GM18951 (cell line): ENCODE measurements at regions not wholly inside any gene's neighbourhood (a gene's known extent, or its start where the extent isn't known, plus 50 kb on each side); places are given as distances from the start of the nearest gene placed in this dataset.

Source experiments
- POLR2A ChIP-seq: IDR thresholded peaks from 4 replicates; pipeline ENCODE4 v1.6.1; 2011; ENCODE audit warnings: mild to moderate bottlenecking; ENCODE audit not compliant: insufficient read length, insufficient read depth; ENCODE audit errors: extremely low read depth
- in situ Hi-C: fragments of 300-500 bp; cut with MboI; formaldehyde crosslinking; loops from one replicate; pipeline ENCODE4 v1.12.0; 2022; ENCODE audit warnings: low sequenced_read_pairs, mixed read lengths, inconsistent platforms; ENCODE audit not compliant: unreplicated experiment

DNA sequence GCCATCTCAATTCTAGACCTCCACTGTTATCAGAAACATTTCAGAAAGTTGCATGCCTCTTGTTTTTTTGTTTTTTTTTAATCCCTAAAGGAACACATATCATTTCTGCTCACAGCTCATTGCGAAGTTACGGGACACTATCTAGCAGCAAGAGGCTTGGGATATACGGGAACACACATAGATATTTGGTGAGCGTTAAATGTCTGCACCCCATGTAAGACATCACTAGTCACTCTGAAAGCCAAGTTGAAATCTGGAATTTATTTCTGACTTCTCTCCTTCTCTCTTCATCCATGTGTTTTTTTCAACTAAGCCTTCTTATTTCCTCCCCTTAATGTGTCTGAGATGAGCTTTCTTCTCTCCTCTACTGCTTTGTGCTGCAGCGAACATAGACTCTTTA lies 683.7 kb downstream of the PDHA2 start:
- in situ Hi-C loops = no loop called here
- no peak for TF ChIP-seq POLR2A

DNA sequence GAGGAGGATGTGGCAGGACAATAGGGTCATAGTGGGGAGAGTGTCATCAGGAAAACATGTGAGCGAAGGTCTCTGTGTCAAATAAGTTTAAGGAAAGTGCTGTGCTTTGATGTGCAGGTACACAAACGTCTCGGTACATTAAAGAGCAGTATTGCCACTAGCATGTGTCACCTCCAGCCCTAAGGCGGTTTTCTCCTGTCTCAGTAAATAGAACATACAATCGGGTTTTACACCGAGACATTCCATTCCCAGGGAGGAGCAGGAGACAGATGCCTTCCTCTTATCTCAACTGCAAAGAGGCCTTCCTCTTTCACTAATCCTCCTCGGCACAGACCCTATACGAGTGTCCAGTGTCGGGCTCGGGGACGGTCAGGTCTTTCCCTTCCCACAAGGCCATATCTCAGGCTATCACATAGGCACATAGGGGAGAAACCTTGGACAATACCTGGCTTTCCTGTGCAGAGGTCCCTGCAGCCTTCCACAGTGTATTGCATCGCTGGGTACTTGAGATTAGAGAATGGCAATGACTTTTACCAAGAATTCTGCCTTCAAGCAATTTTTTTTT lies 684.5 kb downstream of the PDHA2 start:
- in situ Hi-C loops = no loop called here
- no peak for TF ChIP-seq POLR2A

- in situ Hi-C loops = no loop called here
- TF ChIP-seq POLR2A = no peak
Measured at GRCh38 chr4:96525898-96526297, 686.0 kb downstream of the PDHA2 start.

DNA sequence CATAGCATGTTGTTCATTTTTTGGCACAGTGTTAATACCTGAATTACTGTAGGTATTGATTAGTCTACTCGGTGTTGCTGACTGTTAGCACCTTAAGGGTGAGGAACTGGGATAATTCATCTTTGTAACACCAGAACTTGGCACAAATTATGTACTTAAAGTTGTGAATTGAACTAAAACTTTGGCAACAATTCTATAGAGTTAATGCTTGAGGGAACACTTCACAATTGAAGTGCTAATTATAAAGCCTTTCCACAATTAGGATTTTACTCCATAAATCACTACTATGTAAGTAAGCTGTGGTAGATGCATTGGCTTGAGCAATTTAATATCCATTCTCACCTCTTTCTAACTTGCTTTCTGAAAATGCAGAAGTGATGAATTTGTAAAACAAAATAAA lies 686.7 kb downstream of the PDHA2 start:
- TF ChIP-seq POLR2A = no peak
- in situ Hi-C loops = no loop called here

DNA sequence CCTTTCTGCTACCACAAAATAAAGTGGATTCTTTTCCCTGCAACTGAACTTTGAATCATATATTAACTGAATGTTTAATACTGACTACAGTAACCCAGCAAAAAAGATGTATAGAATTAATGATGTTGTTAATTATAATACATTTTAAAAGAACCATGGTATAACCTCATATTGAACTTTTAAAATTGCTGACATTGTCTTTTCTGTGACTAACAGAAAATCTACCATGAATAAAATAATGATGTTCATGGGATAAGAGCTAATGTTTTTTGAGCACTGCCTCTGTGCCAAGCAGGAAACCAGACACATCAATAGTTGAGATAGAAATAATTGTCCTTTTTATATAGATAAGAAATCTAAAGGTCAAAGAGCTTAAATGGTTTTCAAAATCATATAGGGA lies 691.9 kb downstream of the PDHA2 start:
- no peak for TF ChIP-seq POLR2A
- in situ Hi-C loops = no loop called here

- in situ Hi-C loops = no loop called here
- TF ChIP-seq POLR2A = no peak
Measured at GRCh38 chr4:96543346-96543745, 703.5 kb downstream of the PDHA2 start.

GRCh38 chr4:96558466-96558865 lies 718.6 kb downstream of the PDHA2 start:
- TF ChIP-seq POLR2A = no peak
- in situ Hi-C loops = no loop called here

DNA sequence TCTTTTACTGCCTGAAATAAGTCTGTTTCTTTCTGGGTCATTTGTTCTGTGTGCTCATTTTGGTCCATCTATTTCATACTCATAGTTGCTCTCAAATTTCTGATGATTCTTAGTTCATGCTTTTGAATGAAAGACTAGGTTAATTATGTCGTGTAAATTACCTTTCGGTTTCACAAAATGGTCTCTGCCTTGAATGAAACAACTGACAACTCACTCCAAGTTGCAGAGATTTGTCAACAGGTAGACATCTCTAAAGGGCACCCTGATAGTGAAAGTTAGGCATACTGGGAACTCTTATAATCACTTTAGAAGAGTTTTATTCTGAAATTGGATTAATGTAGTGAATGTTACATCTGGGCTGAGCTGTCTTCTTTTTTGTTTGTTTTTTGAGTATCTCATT lies 726.9 kb downstream of the PDHA2 start:
- TF ChIP-seq POLR2A = no peak
- in situ Hi-C loops = no loop called here

DNA sequence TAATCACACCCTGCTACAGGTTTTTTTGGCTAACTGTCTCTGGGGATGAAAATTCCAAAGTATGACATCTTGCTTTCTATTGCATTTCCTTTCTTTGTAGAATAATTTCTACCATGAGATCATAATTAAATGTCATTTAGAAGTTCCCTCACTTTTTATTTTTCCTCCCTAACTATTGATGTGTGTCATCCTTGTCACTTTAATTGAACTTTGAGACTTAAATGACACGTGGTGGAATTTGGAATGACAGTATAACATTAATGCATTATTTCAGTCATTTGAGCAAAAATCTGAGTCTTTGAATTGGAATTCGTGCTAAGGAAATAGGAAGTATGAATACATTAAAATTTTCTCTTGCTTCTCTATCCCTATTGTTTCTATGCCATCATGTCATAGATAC lies 745.4 kb downstream of the PDHA2 start:
- in situ Hi-C loops = no loop called here
- TF ChIP-seq POLR2A = no peak

DNA sequence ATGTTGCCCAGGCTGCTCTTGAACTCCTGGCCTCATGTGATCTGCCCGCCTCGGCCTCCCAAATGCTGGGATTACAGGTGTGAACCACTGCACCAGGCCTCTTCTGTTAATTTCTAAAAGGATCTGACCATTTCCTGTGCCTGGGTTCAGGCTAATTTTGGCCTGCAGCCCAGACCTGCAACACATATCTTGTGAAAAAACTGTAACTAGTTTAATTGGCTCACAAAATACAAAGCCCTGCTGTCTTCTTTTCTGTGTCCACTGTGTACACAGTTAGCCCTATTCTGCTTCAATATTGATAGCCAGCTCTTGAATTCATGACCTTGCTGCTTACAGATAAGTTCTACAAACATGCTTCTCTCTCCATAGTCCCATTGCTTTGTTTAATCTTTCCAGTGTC lies 753.5 kb downstream of the PDHA2 start:
- no peak for TF ChIP-seq POLR2A
- in situ Hi-C loops = no loop called here

- in situ Hi-C loops = no loop called here
- no peak for TF ChIP-seq POLR2A
Measured at GRCh38 chr4:96598465-96598864, 758.6 kb downstream of the PDHA2 start.

- no peak for TF ChIP-seq POLR2A
- in situ Hi-C loops = no loop called here
Measured at GRCh38 chr4:96599752-96600151, 759.9 kb downstream of the PDHA2 start.

DNA sequence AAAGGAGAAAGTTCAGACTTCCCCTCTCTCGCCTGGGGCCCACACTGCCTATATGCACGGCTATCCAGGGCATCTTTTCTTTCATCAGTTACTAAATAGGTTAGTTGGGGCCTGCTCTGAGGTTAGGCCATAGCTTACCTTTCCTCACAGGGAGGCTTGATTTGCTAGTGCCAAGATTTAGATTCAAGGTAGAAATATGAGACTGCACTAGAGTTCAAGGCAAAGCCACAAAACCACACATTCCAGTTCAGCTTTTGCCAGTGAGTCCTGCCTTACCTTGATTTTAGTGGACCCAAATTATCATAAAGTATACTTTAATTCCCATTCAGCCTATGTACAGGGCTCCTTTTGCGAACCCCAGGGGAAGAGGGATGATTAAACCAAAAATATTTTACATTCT lies 762.8 kb downstream of the PDHA2 start:
- TF ChIP-seq POLR2A = no peak
- in situ Hi-C loops = no loop called here

- TF ChIP-seq POLR2A = no peak
- in situ Hi-C loops = no loop called here
Measured at GRCh38 chr4:96603641-96604040, 763.7 kb downstream of the PDHA2 start.

- in situ Hi-C loops = no loop called here
Measured at GRCh38 chr4:96606451-96606850, 766.6 kb downstream of the PDHA2 start.

More at GRCh38 chr4:96606451-96606850, 766.6 kb downstream of the PDHA2 start:
- TF ChIP-seq POLR2A = no peak
